KMS-11 (cell line): ENCODE measurements at regions not wholly inside any gene's neighbourhood (a gene's known extent, or its start where the extent isn't known, plus 50 kb on each side); places are given as distances from the start of the nearest gene placed in this dataset.

ENCODE experiments used
- H2AFZ ChIP-seq: fragments of 200-600 bp; sonication (generic); 2 replicates; pipeline ENCODE4 v1.6.1; 2016; ENCODE audit warnings: antibody characterized with exemption, mixed run types, low read depth
- H3K27ac ChIP-seq: fragments of 200-600 bp; sonication (generic); 2 replicates; pipeline ENCODE4 v1.6.1; 2016; ENCODE audit warnings: mild to moderate bottlenecking, mixed run types
- H3K27me3 ChIP-seq: fragments of 200-600 bp; sonication (generic); 2 replicates; pipeline ENCODE4 v1.6.1; 2017; ENCODE audit warnings: mild to moderate bottlenecking, low read depth, mixed run types, moderate library complexity; ENCODE audit not compliant: insufficient read depth
- H3K36me3 ChIP-seq: fragments of 200-600 bp; sonication (generic); 2 replicates; pipeline ENCODE4 v1.6.1; 2017; ENCODE audit warnings: mild to moderate bottlenecking, mixed run types; ENCODE audit not compliant: insufficient read depth
- H3K4me1 ChIP-seq: fragments of 200-600 bp; sonication (generic); 2 replicates; pipeline ENCODE4 v1.6.1; 2016; ENCODE audit warnings: mild to moderate bottlenecking, low read depth, mixed run types; ENCODE audit not compliant: poor library complexity, severe bottlenecking
- H3K4me2 ChIP-seq: fragments of 200-600 bp; sonication (generic); 2 replicates; pipeline ENCODE4 v1.7.0; 2016; ENCODE audit warnings: mild to moderate bottlenecking, mixed run types
- H3K4me3 ChIP-seq: fragments of 200-600 bp; sonication (generic); IDR thresholded peaks from 2 replicates; pipeline ENCODE4 v1.6.1; 2017; ENCODE audit warnings: low read depth, low read length, mixed read lengths; ENCODE audit not compliant: insufficient read depth
- H3K79me2 ChIP-seq: fragments of 200-600 bp; sonication (generic); 2 replicates; pipeline ENCODE4 v1.6.1; 2016; ENCODE audit warnings: low read depth, mixed run types; ENCODE audit not compliant: insufficient read depth
- H3K9ac ChIP-seq: fragments of 200-600 bp; sonication (generic); 2 replicates; pipeline ENCODE4 v1.6.1; 2016; ENCODE audit warnings: mild to moderate bottlenecking, mixed run types
- H4K20me1 ChIP-seq: fragments of 200-600 bp; sonication (generic); 2 replicates; pipeline ENCODE4 v1.6.1; 2016; ENCODE audit warnings: mild to moderate bottlenecking, mixed run types; ENCODE audit not compliant: insufficient read depth
- TF ChIP-seq, protein P1 (sequence below): fragments of 200-600 bp; sonication (generic); conservative IDR thresholded peaks from 2 replicates; pipeline ENCODE4 v1.6.1; 2017; ENCODE audit warnings: low read depth, mild to moderate bottlenecking, antibody characterized with exemption, low read length, moderate library complexity, mixed read lengths

- Histone ChIP-seq H3K27ac (no peak overlapping the region), H3K27me3 (no peaks in the 10 kb centered on the region), H3K4me3 (no peak overlapping the region), H3K9ac (no peak overlapping the region), H3K36me3 (no peaks in the 10 kb centered on the region), H3K79me2 (no peaks in the 10 kb centered on the region), H3K4me1 (no peaks in the 10 kb centered on the region), H3K4me2 (no peak overlapping the region), H2AFZ (no peak overlapping the region), H4K20me1 (no peaks in the 10 kb centered on the region)
- TF ChIP-seq, protein P1, sequence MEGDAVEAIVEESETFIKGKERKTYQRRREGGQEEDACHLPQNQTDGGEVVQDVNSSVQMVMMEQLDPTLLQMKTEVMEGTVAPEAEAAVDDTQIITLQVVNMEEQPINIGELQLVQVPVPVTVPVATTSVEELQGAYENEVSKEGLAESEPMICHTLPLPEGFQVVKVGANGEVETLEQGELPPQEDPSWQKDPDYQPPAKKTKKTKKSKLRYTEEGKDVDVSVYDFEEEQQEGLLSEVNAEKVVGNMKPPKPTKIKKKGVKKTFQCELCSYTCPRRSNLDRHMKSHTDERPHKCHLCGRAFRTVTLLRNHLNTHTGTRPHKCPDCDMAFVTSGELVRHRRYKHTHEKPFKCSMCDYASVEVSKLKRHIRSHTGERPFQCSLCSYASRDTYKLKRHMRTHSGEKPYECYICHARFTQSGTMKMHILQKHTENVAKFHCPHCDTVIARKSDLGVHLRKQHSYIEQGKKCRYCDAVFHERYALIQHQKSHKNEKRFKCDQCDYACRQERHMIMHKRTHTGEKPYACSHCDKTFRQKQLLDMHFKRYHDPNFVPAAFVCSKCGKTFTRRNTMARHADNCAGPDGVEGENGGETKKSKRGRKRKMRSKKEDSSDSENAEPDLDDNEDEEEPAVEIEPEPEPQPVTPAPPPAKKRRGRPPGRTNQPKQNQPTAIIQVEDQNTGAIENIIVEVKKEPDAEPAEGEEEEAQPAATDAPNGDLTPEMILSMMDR = no peak
These were observed 983.6 kb upstream of the NR2F2 start for GRCh38 chr15:95346721-95347475.

GRCh38 chr15:95347837-95348236 is 982.7 kb upstream of the NR2F2 start:
- no peak overlapping the region for H3K27ac ChIP-seq
- no peaks in the 10 kb centered on the region for H3K4me1 ChIP-seq
- H3K4me3 ChIP-seq = no peak overlapping the region
- H3K4me2 ChIP-seq = no peak overlapping the region
- H2AFZ ChIP-seq = no peak overlapping the region
- no peak overlapping the region for H3K9ac ChIP-seq
- H3K36me3 ChIP-seq = no peaks in the 10 kb centered on the region
- H3K79me2 ChIP-seq = no peaks in the 10 kb centered on the region
- H4K20me1 ChIP-seq = no peaks in the 10 kb centered on the region
- H3K27me3 ChIP-seq = no peaks in the 10 kb centered on the region
- TF ChIP-seq, protein P1 = no peak

DNA sequence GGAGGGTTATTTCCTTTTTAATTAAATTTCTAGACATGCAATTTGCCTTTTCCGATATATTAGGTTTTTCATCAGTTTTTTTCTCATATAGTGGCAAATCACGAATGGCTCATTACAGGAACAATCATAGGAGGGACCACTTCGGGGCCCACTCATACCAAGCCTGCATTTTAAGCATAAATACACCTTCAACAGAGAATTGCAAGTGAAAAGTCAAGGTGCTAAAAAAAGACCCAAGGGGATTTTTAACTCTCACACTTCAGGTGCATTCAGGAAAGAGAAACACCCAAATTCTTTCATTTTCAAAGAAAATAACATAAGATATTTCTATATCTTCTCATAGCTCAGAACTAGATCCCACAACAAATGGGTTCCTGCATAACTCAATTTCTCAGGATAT is 979.6 kb upstream of the NR2F2 start:
- H4K20me1 ChIP-seq = no peaks in the 10 kb centered on the region
- H3K9ac ChIP-seq = no peak overlapping the region
- no peaks in the 10 kb centered on the region for H3K36me3 ChIP-seq
- no peaks in the 10 kb centered on the region for H3K4me1 ChIP-seq
- H3K79me2 ChIP-seq = no peaks in the 10 kb centered on the region
- TF ChIP-seq, protein P1 = no peak
- H3K27me3 ChIP-seq = no peaks in the 10 kb centered on the region
- H3K4me3 ChIP-seq = no peak overlapping the region
- H3K4me2 ChIP-seq = no peak overlapping the region
- no peak overlapping the region for H3K27ac ChIP-seq
- no peak overlapping the region for H2AFZ ChIP-seq

DNA sequence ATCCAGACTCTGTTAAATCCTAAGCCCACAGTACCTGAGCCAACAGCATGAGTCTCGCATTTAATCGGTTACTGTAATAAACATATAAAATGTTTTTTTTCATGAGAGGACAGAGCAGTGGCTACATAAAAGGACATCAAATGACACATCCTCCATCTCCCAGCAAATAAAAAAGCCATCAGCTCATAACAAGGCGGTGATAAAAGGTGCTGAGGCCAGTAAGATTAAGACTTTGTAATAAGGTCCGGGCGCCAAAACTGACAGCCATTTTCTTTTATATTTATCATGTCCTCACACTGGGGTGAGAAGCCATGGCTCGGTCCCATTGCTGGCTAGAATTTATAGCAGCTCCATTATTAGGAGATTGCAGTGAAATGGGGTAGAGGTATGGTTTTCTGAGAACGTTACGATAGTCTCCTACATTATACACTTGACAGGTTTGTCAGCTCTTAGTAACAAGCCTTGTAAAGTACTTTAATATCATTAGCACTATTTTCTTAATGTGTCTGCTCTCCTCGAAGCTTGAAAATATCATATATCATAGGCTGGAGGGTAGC is 977.8 kb upstream of the NR2F2 start:
- Histone ChIP-seq H3K4me2 (no peak overlapping the region), H3K4me1 (no peaks in the 10 kb centered on the region), H3K36me3 (no peaks in the 10 kb centered on the region), H3K4me3 (no peak overlapping the region), H3K27me3 (no peaks in the 10 kb centered on the region), H2AFZ (no peak overlapping the region), H3K79me2 (no peaks in the 10 kb centered on the region), H3K9ac (no peak overlapping the region), H3K27ac (no peak overlapping the region), H4K20me1 (no peaks in the 10 kb centered on the region)
- TF ChIP-seq, protein P1 = no peak
